ENCODE measurements at regions not wholly inside any gene's neighbourhood (a gene's known extent, or its start where the extent isn't known, plus 50 kb on each side); places are given as distances from the start of the nearest gene placed in this dataset.

GRCh38 chr1:175793617-175794016 lies 50.2 kb upstream of the TNR start:
- TF ChIP-seq CTCF (conservative IDR thresholded peaks at IDR 0.05; ENCODE audit: low read depth, low read length) = no peak
- H3K4me3 ChIP-seq (ENCODE audit: low read length) = no peak overlapping the region
- DNase-seq (ENCODE audit: low read depth) = no peak
